Spinal cord (tissue), 9 donors: ENCODE measurements at regions not wholly inside any gene's neighbourhood (a gene's known extent, or its start where the extent isn't known, plus 50 kb on each side); places are given as distances from the start of the nearest gene placed in this dataset.
"Not testable (repeated sequence)": the region's sequence is repeated elsewhere in the genome, so short reads cannot be mapped to it uniquely, and the experiment has no call there.

Experiments used
- DNase-seq, 6 donors: peaks; one replicate each; pipeline versions ENCODE4 v3.0.0 to v3.0.0-alpha.2; 2013 to 2015; ENCODE audit warnings: low spot score in 6 of 6, low read depth in 4 of 6
- H3K27ac ChIP-seq: one replicate; pipeline ENCODE4 v1.5.1; 2013; ENCODE audit warnings: low read depth, low read length, control low read depth
- H3K27me3 ChIP-seq: one replicate; pipeline ENCODE4 v1.6.1; 2013; ENCODE audit warnings: low read length; ENCODE audit not compliant: control insufficient read depth, insufficient read depth
- H3K36me3 ChIP-seq: one replicate; pipeline ENCODE4 v1.6.1; 2013; ENCODE audit warnings: low read length; ENCODE audit not compliant: control insufficient read depth, insufficient read depth
- H3K4me1 ChIP-seq: one replicate; pipeline ENCODE4 v1.6.1; 2013; ENCODE audit warnings: low read length; ENCODE audit not compliant: control insufficient read depth, insufficient read depth
- H3K4me3 ChIP-seq: one replicate; pipeline ENCODE4 v1.5.1; 2013; ENCODE audit warnings: low read depth, low read length, control low read depth
- H3K9me3 ChIP-seq: one replicate; pipeline ENCODE4 v1.6.1; 2013; ENCODE audit warnings: low read length; ENCODE audit not compliant: control insufficient read depth, insufficient read depth
- WGBS: methylation state at CpG from one replicate; pipeline ENCODE4 v1.1.5; 2013; ENCODE audit warnings: missing lambda C conversion rate; ENCODE audit not compliant: insufficient coverage; 5-methylcytosine and 5-hydroxymethylcytosine counted together
- donor health status: healthy.

DNA sequence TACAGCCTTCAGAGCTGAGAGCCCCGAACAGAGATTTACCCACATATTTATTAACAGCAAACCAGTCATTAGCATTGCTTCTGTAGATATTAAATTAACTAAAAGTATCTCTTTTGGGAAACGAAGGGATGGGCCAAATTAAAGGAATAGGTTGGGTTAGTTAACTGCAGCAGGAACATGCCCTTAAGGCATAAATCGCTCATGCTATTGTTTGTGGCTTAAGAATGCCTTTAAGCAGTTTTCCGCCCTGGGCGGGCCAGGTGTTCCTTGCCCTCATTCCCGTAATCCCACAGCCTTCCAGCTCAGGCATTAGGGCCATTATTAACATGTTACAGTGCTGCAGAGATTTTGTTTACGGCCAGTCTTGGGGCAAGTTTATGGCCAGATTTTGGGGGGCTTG, 68.3 kb upstream of the SCAF11 start:
- not testable (repeated sequence) for H3K36me3 ChIP-seq, H3K9me3 ChIP-seq, H3K27ac ChIP-seq, H3K4me1 ChIP-seq, DNase-seq, H3K4me3 ChIP-seq, H3K27me3 ChIP-seq
- WGBS, result 93% methylated on average over 2 of the region's 7 CpGs

DNA sequence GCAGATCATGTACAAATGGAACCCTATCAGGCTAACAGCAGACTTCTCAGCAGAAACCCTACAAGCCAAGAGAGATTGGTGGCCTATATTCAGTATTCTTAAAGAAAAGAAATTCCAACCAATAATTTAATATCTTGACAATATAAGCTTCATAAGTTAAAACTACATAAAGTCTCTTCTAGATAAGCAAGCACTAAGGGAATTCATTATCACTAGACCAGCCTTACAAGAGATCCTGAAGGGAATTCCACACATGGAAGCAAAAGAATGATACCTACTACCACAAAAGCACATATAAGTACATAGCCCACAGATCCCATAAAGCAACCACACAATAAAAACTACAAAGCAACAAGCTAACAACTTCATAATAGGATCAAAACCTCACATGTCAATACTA, 60.4 kb upstream of the SCAF11 start:
- Histone ChIP-seq H3K27ac (no peak overlapping the region), H3K4me3 (no peak overlapping the region), H3K27me3 (no peaks in the 10 kb centered on the region), H3K4me1 (no peaks in the 10 kb centered on the region), H3K36me3 (no peaks in the 10 kb centered on the region), H3K9me3 (peaks cover 10% of the 10 kb centered on the region)
- DNase-seq, result no peak

DNA sequence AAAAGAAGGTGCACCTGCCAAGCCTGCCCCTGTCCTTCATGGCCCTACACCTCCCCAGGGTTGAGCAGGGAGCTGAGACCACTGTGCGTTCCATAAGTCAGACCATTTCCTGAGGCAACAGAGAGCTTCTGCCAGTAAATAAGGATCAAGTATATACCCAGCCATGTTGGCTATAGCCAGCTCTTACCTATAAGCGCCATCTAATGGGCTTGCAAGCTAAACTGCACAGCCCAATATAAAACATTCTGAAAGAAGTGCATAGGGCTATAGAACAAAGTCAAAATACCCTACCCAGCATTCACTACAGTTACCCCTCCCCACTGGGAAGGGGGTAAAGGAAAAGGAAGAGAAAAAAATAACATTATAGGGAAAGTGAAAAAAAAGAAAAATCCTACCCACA, 59.3 kb upstream of the SCAF11 start:
- DNase-seq, result no peak
- no peaks in the 10 kb centered on the region for H3K4me1 ChIP-seq
- no peak overlapping the region for H3K27ac ChIP-seq
- H3K36me3 ChIP-seq, result no peaks in the 10 kb centered on the region
- 56% methylated on average over 1 of the region's 2 CpGs for WGBS
- peaks cover 10% of the 10 kb centered on the region for H3K9me3 ChIP-seq
- H3K27me3 ChIP-seq, result no peaks in the 10 kb centered on the region
- no peak overlapping the region for H3K4me3 ChIP-seq

DNA sequence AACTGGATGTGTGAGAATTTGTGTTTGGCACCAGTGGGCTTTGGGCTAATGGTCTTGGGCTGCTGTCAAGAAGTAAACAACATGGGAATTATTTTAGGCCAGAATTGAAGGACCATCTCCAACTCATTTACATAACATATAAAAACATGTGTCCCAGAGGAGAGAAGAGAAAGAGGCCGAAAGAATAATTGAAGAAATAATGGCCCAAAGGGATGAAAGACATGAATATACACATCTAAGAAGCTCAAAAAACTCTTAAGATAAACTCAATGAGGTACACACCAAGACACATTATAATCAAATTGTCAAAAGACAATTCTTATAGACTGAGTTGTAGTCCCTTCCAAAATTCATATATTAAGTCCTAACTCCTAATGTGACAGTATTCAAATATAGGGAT, 56.1 kb upstream of the SCAF11 start:
- no peaks in the 10 kb centered on the region for H3K36me3 ChIP-seq
- no peaks in the 10 kb centered on the region for H3K27me3 ChIP-seq
- no CpG with 5 or more reads among the region's 1 CpG for WGBS
- peaks cover 10% of the 10 kb centered on the region for H3K9me3 ChIP-seq
- no peak overlapping the region for H3K4me3 ChIP-seq
- DNase-seq, result no peak
- no peaks in the 10 kb centered on the region for H3K4me1 ChIP-seq
- no peak overlapping the region for H3K27ac ChIP-seq

DNA sequence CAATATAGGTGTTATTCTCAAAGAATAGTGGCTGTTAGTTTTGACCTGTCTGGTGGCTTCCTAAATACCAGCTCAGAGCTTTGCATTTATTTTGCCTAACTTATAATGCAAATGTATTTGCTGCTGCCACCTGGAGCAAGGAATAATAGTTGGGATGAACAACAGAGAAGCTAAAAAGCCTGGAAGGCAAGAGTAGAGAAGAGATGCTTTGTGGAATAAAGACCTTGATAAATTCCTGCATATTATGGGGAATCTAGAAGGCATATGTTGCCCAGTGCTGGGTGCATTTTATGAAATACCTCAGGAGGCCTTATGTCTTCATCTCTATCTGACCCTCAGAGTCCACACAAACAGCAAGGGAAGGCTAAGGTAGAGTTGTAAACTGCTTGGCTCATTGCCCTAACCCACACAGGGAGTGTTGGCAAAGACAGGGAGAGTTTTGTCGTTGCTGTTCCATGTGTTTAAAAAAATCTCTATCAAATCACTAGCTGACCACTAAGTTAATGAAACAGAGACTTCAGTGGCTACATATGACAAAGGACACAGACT, 53.7 kb upstream of the SCAF11 start:
- Histone ChIP-seq H3K27ac (no peak overlapping the region), H3K4me3 (no peak overlapping the region), H3K9me3 (peaks cover 7% of the 10 kb centered on the region), H3K27me3 (no peaks in the 10 kb centered on the region), H3K4me1 (no peaks in the 10 kb centered on the region), H3K36me3 (no peaks in the 10 kb centered on the region)
- WGBS, result no CpG with 5 or more reads among the region's 1 CpG
- DNase-seq, result no peak
